Kidney (tissue), 13 donors: ENCODE measurements at regions not wholly inside any gene's neighbourhood (a gene's known extent, or its start where the extent isn't known, plus 50 kb on each side); places are given as distances from the start of the nearest gene placed in this dataset.

ENCODE experiments used
- DNase-seq, 5 donors: peaks; one replicate each; pipeline ENCODE4 v3.0.0-alpha.2; 2013 to 2020
- FAIRE-seq: peaks from 2 replicates; lab custom pipeline; 2012; peaks lifted over from hg19 to GRCh38; lab: Jason Lieb, UNC
- H3K27ac ChIP-seq, 2 donors: one replicate each; pipeline ENCODE4 v1.7.0; 2013; ENCODE audit warnings: low read depth in 2 of 2, low read length in 2 of 2, inconsistent platforms in 1 of 2
- H3K27me3 ChIP-seq: one replicate; pipeline ENCODE4 v1.7.1; 2013; ENCODE audit warnings: low read length, inconsistent platforms; ENCODE audit not compliant: control insufficient read depth, insufficient read depth
- H3K36me3 ChIP-seq, 3 donors: one replicate each; pipeline versions ENCODE4 v1.7.0 to v1.7.1; 2013; ENCODE audit warnings: low read length in 3 of 3, control low read depth in 1 of 3, inconsistent platforms in 1 of 3; ENCODE audit not compliant: insufficient read depth in 3 of 3, control insufficient read depth in 2 of 3
- H3K4me1 ChIP-seq, 3 donors: one replicate each; pipeline versions ENCODE4 v1.7.0 to v1.7.1; 2013; ENCODE audit warnings: low read length in 3 of 3, inconsistent platforms in 1 of 3, low read depth in 1 of 3; ENCODE audit not compliant: control insufficient read depth in 2 of 3, insufficient read depth in 2 of 3
- H3K4me3 ChIP-seq, 3 donors: one replicate each; pipeline versions ENCODE4 v1.7.0 to v1.8.1; 2013; ENCODE audit warnings: low read length in 3 of 3, control low read depth in 1 of 3, inconsistent platforms in 1 of 3
- H3K9ac ChIP-seq, 3 donors: one replicate each; pipeline versions ENCODE4 v1.7.0 to v1.7.1; 2013; ENCODE audit warnings: low read length in 3 of 3, control low read depth in 1 of 3, inconsistent platforms in 1 of 3
- H3K9me3 ChIP-seq, 3 donors: one replicate each; pipeline versions ENCODE4 v1.7.0 to v1.7.1; 2013; ENCODE audit warnings: low read length in 3 of 3, control low read depth in 1 of 3, inconsistent platforms in 1 of 3; ENCODE audit not compliant: control insufficient read depth in 2 of 3, insufficient read depth in 1 of 3
- CTCF ChIP-seq: IDR thresholded peaks from 3 replicates; pipeline ENCODE4 v1.5.1; 2012; ENCODE audit warnings: mild to moderate bottlenecking, moderate library complexity, borderline replicate concordance; ENCODE audit not compliant: insufficient read depth; ENCODE audit errors: extremely low read depth
- intact Hi-C: fragments of 100-400 bp; cut with DNase I; formaldehyde crosslinking; loops from one replicate; pipeline ENCODE4 v1.11.1; 2022
- donor health status: control.
- donor health status: control.
- donor health status: control.
- donor health status: control.
- donor health status: control.
- donor health status: DM: yes; HTN: yes; CAD: no.
- donor health status: Normal renal cell carcinoma (clear cell type).

DNA sequence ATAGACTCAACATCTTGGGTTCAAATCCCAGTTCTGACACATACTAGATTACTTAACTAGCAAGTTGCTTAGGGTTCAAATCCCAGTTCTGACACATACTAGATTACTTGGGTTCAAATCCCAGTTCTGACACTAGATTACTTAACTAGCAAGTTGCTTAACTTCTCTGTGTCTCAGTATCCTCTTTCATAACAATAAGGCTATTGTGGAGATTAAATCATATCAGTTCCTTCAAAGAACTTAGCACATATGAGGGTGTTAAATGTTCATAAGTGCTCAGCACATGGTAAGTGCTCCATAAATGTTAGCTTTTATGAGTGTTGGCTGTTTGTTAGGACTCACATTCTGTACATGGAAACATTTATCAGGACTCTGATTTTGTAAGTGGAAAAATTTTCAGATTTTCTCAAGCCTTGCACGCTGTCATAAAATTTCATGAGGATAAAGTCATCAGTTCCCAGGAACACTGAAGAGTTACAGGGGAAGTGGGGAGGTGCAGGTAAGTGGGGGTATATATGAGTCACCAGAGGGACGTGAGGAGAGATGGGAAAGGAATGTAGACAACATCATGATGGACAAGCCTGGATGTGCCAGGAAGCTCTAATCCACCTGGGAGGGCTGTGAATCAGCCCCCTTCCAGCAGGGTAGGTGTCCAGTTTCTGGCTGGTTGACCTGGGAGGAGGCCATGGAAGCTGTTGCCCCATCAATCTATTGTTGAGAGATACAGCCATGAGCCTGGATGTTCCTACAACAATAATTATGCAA is 532.2 kb upstream of the WWC1 start:
- Histone ChIP-seq H3K27ac (no peak overlapping the region), H3K27me3 (no peaks in the 10 kb centered on the region), H3K9me3 (no peaks in the 10 kb centered on the region), H3K36me3 (no peaks in the 10 kb centered on the region), H3K4me1 (no peaks in the 10 kb centered on the region), H3K9ac (no peak overlapping the region), H3K4me3 (no peak overlapping the region)
- DNase-seq (no peak), FAIRE-seq (no peak)
- TF ChIP-seq CTCF: no peak
- intact Hi-C loops: no loop called here

GRCh38 chr5:167763772-167764171 is 527.7 kb upstream of the WWC1 start:
- no peak overlapping the region for H3K27ac ChIP-seq
- FAIRE-seq (no peak), DNase-seq (no peak)
- TF ChIP-seq CTCF: no peak
- no peaks in the 10 kb centered on the region for H3K9me3 ChIP-seq
- no peaks in the 10 kb centered on the region for H3K36me3 ChIP-seq
- H3K9ac ChIP-seq: no peak overlapping the region
- intact Hi-C loops: no loop called here
- H3K27me3 ChIP-seq: no peaks in the 10 kb centered on the region
- no peak overlapping the region for H3K4me3 ChIP-seq
- no peaks in the 10 kb centered on the region for H3K4me1 ChIP-seq

DNA sequence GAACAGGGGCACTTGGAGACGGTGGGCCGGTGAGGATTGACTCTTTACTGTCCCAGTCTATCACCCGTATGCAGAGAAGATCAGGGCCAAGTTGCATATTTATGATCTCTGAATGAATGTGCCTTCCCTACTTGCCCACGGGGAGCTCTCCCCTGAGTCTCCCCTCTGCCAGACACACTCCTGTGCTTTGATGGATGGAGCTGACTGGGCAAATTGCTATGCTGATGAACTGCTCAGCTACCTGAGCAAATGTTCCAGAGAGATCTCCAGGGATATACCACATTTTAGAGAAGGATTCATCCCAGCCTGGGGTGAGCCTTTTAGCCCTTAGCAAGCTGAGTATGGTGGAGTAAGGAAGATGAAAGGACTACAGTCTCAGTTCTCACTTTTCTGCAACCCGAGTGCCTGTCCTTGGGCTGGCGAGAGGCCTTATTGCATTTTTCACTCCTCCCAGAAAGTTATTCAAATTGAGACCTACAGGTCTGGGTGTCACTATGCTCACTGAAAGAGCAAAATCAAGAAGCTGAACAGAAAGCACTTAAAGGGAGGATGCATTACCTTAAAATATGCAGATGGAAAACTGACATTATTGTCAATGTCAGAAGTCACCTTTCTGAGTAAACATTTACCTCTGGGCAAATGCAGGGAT is 526.7 kb upstream of the WWC1 start:
- H3K4me1 ChIP-seq: no peaks in the 10 kb centered on the region
- H3K9me3 ChIP-seq: no peaks in the 10 kb centered on the region
- H3K27me3 ChIP-seq: no peaks in the 10 kb centered on the region
- no peak overlapping the region for H3K27ac ChIP-seq
- no peak overlapping the region for H3K9ac ChIP-seq
- H3K4me3 ChIP-seq: no peak overlapping the region
- peak in 1 of 5 donors; percentile 6 for DNase-seq
- intact Hi-C loops: no loop called here
- H3K36me3 ChIP-seq: no peaks in the 10 kb centered on the region
- FAIRE-seq: no peak
- TF ChIP-seq CTCF: no peak
